HG02870 (cell line): ENCODE measurements at regions not wholly inside any gene's neighbourhood (a gene's known extent, or its start where the extent isn't known, plus 50 kb on each side); places are given as distances from the start of the nearest gene placed in this dataset.
"Not testable (repeated sequence)": the region's sequence is repeated elsewhere in the genome, so short reads cannot be mapped to it uniquely, and the experiment has no call there.

ENCODE experiments used
- ATAC-seq: cut with Tn5 transposase; IDR thresholded peaks from one replicate; pipeline ENCODE4 v1.9.1; 2021; ENCODE audit warnings: mild to moderate bottlenecking, moderate library complexity; ENCODE audit not compliant: unreplicated experiment

DNA sequence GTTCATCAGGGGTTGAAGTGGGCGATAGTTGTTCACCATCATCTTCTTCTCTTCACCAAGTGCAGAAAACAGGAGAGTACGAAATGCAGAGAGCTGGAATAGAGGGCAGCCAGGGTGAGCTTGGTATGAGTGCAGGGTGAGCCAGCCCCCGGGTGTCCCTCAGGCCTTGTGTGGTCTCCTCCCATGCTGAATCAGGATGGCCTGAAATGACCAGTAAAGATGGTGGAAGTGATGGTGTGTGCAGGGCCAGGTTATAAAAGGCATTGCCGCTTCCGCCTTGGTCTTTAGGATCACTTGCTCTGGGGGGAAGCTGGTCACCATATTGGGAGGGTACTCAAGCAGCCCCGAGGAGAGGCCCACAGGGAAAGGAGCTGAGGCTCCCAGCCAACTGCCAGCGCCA is 66.4 kb upstream of the METTL9 start:
- ATAC-seq, result not testable (repeated sequence)

DNA sequence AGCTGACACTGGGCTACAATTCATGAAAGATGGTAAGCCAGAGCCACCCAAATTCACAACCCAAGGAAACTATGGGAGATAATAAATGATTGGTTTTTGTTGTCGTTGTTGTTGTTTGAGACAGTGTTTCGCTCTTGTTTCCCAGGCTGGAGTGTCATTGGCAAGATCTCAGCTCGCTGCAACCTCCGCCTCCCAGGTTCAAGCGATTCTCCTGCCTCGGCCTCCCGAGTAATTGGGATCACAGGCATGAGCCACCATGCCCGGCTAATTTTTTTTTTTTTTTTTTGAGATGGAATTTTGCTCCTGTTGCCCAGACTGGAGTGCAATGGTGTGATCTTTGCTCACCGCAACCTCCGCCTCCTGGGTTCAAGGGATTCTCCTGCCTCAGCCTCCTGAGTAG is 65.9 kb upstream of the METTL9 start:
- not testable (repeated sequence) for ATAC-seq

DNA sequence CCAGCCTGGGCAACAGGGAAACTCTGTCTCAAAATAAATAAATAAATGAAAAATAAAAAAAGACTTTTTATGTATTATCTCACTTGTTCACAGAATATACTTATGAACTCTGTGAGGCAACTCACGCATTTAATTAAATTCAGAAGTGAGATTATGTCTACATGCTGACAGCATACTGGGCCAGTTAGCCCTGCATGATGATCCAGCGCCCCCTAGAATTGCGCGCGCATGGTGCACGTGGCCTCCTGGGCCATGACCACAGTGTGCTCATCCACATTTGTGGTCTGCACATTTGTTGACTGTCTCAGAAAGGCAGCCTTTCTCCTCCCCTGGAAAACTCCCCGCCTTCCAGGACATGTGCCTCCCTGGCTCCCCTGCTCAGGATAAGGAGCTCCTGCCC is 64.8 kb upstream of the METTL9 start:
- ATAC-seq, result not testable (repeated sequence)

DNA sequence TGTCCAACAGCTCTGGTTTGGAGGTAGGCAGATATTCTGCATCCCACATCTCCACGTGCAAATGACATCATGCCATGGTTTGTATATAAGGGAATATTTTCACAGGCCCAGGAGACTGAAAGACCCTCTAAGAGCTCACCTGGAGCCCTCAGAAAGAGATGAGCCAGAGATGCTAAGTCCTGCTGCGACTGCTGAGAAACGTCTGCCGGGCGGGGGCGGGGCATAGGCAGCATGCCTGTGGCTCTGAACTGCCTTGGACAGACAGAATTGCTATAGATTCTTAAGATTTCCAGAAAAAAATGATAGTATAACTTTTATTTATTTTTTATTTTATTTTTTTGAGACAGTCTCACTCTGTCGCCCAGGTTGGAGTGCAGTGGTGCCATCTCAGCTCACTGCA is 64.2 kb upstream of the METTL9 start:
- not testable (repeated sequence) for ATAC-seq

DNA sequence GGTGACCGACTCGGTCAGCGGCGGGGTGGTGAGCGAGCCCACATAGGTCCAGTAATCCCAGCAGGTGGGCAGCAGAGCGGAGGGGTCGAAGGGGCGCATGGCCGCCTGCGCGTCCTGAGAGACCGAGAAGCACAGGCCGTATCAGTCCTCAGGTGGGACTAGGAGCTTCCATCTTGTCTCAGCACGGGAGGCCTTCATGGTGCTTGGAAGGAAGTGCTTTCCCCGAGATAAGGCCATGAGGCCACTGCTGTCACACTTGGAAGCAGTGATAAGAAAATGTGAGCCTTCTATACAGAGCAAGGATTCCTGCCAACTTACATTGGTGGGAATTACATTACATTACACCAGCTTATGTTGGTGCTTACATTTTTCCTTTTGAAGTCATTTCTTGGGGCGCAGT is 62.6 kb upstream of the METTL9 start:
- ATAC-seq, result not testable (repeated sequence)

DNA sequence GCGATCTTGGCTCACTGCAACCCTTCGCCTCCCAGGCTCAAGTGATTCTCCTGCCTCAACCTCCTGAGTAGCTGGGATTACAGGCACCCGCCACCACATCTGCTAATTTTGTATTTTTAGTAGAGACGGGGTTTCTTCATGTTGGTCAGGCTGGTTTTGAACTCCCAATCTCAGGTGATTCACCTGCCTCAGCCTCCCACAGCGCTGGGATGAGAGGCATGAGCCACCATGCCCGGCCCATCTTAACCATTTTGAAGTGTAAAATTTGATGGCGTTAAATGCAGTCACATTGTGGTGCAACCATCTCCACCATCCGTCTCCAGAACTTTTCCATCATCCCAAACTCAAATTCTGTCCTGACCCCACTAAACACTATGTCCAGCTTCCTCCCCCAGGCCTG is 61.8 kb upstream of the METTL9 start:
- ATAC-seq, result not testable (repeated sequence)

DNA sequence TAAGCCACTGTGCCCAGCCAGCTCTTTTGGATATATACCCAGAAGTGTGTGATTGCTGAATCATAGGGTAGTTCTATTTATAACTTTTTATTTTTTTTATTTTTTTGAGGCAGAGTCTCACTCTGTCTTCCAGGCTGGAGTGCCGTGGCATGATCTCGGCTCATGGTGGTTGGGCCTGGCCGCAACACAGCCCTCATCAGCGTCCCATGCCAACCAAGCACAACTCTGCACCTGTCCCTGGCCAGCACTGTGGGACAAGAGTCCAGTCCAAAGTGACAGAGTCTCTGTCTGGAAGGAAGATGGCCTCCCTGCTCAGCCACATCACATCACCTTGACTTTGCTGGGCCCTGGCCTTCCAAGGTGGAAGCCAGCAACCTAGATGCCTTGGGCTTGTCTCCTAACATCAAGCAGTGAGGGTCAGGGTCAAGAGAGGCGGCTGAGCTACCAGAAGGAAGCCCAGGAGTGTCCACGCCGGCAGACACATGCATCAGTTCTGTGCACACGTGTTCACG is 60.2 kb upstream of the METTL9 start:
- ATAC-seq, result not testable (repeated sequence)

DNA sequence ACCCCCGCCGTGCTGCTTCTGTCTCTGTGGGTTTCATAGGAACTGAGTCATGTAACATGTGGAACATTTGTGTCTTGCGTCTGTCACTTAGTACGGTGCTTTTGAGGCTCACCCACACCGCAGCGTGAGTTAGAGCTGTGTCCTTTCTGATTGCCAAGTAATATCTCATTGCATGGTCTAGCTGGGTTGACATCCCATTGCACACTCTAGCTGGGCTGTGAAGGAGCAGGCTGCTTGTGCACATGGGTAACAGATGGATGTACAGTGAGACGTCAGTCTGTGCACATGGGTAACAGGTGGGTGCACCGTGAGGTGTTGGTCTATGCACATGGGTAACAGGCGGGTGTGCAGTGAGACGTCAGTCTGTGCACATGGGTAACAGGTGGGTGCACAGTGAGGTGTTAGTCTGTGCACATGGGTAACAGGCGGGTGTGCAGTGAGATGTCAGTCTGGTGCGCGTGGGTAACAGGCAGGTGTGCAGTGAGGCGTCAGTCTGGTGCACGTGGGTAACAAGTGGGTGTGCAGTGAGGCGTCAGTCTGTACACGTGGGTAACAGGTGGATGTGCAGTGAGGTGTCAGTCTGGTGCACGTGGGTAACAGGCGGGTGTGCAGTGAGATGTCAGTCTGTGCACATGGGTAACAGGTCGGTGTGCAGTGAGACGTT is 58.5 kb upstream of the METTL9 start:
- ATAC-seq, result peak; percentile 77

DNA sequence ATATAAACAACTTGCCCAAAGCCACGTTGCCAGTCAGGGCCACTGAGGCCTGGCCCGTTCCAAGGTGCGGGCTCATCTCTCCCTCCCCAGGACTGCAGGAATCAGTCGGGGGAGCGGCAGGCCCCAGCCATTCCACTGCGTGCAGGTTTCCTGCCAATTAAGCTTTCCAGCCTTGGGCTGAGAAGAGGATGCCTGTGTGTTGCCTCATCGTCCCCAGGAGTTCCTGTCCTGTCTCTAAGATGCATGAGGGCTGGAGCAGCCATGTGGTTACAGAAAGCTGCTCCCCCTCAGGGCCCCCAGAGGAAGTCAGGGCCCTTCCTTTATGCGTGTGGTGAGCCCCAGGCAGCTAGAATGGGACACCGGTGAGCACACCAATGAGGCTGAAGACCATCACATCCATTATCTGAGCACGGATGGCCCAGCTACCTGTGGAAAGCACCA is 57.7 kb upstream of the METTL9 start:
- not testable (repeated sequence) for ATAC-seq

DNA sequence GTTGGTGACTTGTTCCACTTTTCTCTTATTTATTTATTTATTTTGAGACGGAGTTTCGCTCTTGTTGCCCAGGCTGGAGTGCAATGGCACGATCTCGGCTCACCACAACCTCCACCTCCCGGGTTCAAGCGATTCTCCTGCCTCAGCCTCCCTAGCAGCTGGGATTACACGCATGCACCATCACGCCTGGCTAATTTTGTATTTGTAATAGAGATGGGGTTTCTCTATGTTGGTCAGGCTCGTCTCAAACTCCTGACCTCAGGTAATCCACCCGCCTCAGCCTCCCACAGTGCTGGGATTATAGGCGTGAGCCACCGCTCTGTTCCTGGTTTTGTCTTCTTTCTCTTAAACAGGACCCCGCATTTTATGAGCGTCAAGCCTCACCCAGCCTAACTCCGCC is 57.3 kb upstream of the METTL9 start:
- ATAC-seq, result not testable (repeated sequence)

DNA sequence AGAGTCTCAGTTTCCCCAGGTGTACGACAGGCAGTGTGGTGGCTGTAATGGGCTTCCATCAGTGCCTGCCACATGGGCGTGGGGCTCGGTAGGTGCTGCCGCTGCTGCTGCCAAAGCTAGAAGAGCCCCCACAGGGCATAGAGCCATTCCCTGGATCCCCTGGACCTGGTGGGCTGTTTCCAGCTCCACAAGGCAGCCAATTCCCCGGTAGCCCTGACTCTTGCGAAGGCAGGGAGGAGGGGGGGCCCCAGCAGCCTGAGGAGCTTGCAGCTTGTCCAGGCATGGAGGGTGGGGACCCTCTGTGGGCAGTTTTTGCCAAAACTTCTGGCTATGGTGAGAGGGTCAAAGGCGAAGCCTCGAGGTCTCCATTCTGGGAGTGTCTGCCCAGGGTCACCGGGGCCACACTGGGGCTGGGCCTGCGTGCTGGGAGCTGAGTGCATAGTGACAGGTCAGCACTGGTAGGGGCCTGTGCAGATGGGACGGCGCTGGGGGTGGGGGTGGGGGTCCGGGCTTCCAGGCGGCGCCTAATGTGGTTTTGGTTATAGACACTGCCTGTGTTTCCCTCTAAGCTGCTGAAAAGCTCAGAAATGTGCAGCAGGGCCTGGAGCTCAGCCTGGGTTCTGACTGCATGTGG is 56.8 kb upstream of the METTL9 start:
- not testable (repeated sequence) for ATAC-seq

DNA sequence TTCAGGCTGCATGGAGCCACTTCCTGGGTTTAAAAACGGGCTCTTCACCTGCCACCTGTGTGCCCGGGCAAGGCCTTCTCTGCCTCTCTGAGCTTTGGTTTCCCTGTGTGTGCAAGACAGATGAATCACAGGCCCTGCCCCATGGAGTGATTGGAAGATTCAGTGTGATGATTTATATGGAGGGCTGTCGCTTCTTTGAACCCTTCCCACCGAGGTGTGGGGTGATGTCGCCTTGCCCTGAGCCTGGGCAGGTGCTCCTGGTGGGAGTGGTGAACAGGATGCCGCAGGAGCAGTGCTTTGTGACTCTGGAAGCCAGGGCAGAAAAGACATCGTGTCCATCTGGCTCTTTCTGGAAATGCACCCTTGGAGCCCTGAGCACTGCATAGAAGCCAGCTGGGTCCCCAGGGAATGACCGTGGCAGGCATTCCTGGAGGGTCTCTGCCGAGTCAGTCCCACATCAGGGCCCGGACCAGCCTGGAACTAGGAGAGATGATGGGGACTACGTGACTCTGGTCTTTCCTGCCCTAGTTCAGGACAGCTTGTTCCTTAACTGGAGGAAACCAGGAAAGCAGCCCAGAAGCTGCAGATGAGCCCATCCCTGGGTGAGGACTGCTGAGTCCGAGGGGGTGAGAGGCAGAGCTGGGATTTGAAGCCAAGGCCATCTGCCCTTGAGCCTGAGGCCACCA is 56.1 kb upstream of the METTL9 start:
- not testable (repeated sequence) for ATAC-seq

DNA sequence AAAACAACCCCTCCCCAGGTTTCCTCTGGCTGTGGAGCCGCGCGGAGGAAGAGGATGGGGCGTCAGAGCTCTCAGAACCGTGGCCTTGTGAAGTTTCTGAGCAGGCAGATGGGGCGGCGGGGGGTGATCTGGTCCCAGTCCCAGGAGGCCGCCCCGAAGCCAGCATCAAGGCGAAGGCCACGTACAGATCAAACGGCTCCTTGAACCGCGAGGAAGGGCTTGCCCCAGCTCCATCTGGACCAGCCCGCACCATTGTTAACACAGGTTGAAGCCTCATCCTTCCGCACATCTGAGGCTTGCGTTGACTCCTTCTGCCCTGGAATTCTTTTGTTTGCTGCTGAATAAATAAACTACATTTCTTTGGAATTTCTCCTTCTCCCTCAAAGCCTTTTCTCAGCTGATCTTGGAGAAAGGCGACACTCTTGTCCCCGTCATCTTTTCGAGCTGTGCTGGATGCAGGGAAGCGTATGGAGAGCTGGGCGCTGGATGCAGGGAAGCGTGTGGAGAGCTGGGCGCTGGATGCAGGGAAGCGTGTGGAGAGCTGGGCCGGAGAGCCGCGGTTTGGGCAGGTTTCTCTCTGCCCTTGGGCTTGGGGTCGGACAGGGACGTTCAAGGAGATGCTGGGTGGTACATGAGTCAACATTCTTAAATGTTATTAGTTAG is 53.6 kb upstream of the METTL9 start:
- ATAC-seq, result not testable (repeated sequence)

DNA sequence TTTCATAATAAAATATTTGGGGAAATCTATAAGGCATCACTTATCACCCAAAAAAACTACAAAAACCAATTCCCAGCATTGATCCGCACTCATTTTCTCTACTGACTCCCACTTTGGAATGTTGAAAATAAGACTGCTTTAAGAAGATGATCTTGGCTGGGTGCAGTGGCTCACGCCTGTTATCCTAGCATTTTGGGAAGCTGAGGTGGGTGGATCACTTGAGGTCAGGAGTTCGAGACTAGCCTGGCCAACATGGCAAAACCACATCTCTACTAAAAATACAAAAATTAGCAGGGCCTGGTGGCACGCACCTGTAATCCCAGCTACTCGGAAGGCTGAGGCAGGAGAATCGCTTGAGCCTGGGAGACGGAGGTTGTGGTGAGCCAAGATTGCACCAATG is 50.0 kb upstream of the METTL9 start:
- ATAC-seq, result not testable (repeated sequence)
